NCI-H1436 (cell line): ENCODE measurements at regions not wholly inside any gene's neighbourhood (a gene's known extent, or its start where the extent isn't known, plus 50 kb on each side); places are given as distances from the start of the nearest gene placed in this dataset.
"Not testable (repeated sequence)": the region's sequence is repeated elsewhere in the genome, so short reads cannot be mapped to it uniquely, and the experiment has no call there.

Source experiments
- DNase-seq: peaks from one replicate; lab custom pipeline; 2025; lab: John Stamatoyannopoulos, UW

DNA sequence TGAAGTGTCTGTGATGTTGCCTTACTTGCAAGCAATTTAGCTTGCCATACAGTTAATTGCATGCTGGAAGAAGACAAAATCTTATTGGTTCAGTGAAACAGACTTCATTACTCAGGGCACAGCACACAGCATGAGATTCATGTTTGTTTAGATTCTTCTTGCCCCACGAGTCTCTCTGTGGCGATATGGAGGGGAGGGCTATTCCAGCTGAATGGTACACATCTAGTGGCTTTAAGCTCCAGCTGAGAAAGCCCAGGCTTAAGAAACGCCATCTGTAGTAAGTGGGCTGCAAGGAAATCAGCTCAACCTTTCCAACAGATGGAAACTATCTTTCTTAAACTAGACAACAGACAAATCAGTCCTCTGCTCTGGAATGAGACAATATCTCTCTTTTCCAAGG is 1022.0 kb downstream of the NCAM2 start:
- DNase-seq, result no peak

DNA sequence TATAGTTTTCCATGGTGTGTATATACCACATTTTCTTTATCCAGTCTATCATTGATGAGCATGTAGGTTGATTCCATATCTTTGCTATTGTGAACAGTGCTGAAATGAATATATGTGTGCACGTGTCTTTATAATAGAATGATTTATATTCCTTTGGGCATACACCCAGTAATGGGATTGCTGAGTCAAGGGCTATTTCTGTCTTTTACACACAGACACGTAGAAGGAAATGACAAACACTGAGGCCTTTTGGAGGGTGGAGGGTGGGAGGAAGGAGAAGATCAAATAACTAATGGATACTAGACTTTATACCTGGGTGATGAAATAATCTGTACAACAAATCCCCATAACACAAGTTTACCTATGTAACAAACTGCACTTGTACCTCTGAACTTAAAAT is 1025.7 kb downstream of the NCAM2 start:
- not testable (repeated sequence) for DNase-seq

DNA sequence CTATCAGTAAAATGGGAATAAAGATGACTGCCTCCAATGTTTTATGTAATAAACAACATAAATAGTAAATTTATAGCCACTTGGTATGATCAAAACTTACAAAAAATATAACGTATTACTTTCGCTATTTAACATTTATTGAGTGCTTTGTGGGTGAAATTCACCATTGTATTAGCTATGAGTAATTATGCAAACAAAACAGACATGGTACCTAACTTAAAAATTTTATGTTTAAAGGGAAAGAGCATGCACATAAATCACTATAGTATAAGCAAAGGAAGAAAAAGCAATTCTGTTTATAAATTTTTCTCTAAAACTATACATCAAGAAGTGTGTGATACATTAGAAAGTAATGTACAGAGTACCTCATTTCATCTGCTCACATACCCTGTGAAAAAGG is 1046.2 kb downstream of the NCAM2 start:
- DNase-seq, result no peak

DNA sequence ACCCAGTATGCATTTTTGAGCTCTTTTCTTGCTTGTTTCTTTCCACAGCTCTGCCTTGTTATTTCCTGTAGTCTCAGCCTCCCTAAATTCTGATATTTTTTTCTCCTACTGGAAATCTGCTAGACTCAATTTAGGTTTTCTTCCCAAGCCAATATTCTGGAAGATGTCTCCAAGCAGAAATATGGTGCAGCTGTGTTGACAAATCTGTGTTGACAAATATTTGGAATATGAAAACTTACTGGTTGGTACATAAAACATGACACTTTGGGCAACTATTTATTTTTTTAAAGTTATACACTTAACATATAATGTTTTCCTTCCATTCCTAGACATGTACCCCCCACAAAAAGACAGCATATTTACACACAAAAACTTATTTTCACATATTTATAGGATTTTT is 1048.4 kb downstream of the NCAM2 start:
- DNase-seq, result no peak

DNA sequence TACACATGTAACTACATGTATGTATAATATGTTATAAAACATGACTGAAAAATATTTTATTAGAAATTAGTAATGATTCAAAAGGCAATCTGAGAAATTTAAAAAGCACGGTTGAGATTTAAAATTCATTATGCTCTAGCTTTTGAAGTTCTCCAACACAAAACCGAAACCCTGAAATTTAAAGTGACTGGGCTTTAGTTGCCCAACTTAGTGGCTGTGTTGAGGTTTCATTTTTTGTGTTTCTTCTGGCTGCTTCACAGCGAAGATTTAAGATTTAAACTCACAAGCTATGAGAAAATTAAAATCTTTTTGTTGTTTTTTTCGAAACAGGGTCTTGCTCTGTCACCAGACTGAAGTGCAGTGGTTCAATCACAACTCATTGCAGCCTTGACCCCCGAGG is 1058.7 kb downstream of the NCAM2 start:
- DNase-seq, result no peak

GRCh38 chr21:22062472-22063139 is 1064.4 kb downstream of the NCAM2 start:
- no peak for DNase-seq

- DNase-seq, result no peak
Measured at GRCh38 chr21:22063140-22063539, 1064.9 kb downstream of the NCAM2 start.

DNA sequence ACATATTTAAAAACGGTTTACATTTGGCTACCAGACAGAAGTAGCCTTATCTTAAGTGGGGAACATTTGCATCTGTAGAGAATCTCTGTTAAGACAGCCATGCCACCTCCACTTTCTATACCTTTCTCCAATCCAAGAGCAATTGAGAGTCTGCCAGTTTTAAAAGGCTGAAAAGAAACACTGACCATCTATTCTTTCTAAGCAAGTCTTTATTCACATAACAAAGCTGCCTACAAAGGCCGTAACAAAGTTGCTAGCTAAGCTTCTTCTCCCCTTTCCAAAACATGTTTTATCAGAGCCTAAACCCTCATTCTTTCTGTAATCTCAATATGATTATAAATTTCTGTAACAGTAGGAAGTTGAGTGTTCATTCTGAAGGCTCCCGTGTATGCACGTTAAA is 1078.3 kb downstream of the NCAM2 start:
- DNase-seq, result no peak

DNA sequence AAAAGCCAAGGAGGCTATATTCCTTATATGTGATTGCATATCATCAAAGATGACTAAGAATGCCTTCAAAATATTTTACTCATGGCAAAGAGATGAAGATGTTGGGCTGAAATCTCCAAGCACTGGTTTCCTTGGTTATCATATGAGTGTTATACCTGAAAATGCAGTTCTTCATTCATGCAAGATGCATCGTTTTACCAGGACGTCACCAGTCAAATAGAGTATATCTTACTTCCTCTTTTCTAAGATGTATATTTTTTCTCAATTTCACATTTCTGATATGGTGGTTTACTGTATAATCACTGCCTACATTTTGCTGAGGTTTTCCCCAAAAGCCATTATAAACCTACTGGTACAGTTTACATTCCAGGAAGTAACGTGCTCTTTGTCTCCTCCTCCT is 1085.7 kb downstream of the NCAM2 start:
- no peak for DNase-seq

DNA sequence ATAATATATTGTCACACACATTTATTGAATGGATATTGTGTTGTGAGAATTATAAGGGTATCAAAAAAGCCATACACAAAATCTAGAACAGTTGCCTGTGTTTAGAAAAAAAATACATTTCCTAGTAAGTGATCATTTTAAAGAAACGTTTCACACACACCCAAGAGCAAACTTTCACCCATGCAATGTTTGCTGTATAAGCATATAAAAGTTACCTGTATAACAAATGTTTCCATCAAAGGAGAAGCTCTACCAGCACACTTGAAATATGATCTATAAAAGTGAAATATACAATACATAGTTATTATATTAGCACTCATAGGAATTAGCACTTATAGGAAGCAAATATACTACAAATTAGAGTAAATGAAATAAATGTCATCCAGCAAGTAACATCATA is 1098.1 kb downstream of the NCAM2 start:
- no peak for DNase-seq

GRCh38 chr21:22106720-22107410 is 1108.7 kb downstream of the NCAM2 start:
- DNase-seq, result no peak

DNA sequence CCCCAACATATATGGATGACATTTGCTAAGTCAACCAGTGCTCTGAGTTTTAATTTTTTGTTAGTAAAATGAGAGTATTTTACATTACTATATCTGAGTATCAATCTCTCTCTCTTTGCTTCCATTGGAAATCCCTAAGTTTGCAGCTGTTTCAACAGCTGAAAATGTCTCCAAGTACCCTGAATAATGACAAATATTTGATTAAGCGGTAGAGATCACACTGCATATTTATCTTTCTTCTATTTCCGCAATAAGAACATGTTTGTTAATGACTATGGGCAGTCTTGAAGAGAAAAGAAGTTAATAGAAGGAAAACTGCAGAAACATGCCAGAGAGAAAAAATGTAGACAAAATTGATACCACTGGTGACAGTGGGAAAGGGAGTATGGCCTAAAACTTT is 1117.5 kb downstream of the NCAM2 start:
- no peak for DNase-seq

DNA sequence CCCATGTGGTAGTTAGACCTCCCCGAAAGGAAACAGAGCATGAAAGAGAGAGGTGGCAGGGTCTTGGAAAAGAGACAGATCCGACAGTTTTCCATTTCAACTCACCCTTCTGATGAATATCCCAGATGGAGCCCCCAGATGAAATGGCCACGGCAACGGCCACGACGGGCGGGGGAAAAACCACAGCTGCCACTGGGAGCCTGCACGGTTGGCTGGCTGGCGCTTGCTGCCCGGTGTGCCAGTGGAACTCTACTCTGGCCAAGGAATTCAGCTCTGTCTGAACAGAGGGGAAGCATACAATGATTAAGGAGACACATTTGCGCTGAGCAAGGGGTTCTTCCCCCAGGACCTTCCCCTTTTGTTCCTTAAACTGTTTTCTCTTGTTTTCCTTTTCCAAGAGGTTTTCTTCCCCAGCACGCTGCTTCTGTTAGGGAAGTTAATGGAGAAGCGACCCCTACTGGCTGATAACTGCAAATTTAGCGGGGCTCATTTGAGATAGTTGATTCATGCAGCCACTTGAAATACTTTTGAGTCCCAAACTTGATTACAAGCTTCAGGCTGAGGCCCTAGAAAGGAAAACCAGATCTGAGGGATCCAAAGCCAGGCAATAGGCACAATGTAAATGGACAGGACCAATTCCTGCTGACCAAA is 1122.5 kb downstream of the NCAM2 start:
- no peak for DNase-seq

GRCh38 chr21:22125581-22125980 is 1127.4 kb downstream of the NCAM2 start:
- DNase-seq, result no peak

DNA sequence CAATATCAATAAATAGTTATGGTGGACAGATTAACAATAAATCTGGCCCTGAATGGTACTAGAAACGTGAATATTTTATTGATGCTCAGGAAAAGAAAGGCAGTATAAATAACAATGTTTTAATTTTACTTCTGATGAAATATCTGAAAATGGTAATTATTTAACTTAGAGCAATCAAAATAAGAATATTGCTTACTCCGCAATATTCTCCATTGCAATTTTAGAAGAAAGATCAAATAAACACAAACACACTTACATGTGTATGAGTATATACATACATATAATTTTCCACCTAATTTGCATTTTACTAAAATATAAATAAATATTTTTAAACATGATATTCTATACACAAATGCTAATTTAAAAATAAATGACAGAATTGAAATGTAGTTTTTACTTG is 1130.5 kb downstream of the NCAM2 start:
- no peak for DNase-seq

DNA sequence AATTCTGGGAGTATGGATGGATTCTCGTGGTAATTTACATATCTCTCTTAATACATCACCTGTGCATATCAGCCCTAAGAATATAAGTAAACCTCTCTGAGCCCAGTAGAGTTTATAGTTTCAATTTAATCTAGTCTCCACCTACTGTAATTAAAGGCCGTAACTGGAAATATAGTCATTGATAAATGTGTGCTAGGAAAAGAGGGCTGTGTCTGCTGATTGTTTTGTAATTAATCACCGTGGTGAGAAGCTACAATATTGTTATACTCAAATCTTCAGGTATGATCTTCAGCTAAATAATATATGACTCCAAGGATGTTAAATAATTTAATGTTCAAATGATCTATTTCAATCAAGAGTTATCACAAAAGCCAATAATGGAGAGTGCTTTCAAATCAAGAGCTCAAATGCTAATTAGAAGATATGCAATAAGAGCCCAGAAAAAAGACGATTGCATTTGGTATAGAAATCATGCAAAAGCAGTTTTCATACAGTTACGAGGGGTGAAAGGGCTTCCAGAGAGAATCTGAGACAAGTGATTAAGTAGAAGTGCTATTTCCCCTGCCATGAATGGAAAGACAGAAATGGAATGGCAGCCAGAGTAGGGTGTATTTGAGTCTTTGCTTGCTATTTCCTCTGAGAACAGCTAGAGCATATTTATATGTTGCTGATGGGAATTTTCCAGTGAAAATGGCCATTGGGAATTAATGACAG is 1134.3 kb downstream of the NCAM2 start:
- no peak for DNase-seq

DNA sequence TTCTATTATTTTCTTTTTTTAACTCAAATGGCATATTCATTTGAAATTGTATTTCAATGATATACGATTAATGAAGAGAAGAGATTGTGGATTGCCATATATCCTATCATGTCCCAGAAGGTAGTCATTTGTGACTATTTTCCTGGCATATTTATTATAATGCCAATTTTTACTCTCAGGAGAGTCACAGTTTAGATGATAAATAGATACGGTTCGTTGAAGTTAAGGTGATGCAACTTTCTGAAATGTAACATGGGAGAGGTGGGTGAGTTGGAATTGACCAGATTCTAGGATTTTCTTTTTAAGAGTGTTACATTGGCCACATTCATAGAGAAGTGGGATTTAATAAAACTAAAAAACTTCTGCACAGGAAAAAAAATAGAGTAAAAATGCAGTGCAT is 1138.5 kb downstream of the NCAM2 start:
- DNase-seq, result no peak

- no peak for DNase-seq
Measured at GRCh38 chr21:22138297-22139016, 1140.2 kb downstream of the NCAM2 start.

DNA sequence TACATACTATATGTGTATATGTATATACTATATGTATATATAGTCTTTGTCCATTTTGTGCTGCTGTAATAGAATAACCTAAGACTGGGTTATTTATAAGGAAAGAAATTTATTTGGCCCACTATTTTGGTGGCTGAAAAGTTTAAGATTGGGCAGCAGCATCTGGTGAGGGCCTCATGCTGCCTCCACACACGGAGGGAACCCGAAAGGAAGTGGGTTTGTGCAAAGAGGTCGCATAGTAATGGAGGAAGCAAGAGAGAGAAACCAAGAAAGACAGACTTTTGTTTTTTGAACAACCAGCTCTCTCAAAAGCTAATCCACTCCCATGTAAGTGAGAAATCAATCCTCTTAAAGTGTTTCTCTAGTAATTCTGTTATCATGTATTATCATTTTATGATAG is 1147.3 kb downstream of the NCAM2 start:
- no peak for DNase-seq

DNA sequence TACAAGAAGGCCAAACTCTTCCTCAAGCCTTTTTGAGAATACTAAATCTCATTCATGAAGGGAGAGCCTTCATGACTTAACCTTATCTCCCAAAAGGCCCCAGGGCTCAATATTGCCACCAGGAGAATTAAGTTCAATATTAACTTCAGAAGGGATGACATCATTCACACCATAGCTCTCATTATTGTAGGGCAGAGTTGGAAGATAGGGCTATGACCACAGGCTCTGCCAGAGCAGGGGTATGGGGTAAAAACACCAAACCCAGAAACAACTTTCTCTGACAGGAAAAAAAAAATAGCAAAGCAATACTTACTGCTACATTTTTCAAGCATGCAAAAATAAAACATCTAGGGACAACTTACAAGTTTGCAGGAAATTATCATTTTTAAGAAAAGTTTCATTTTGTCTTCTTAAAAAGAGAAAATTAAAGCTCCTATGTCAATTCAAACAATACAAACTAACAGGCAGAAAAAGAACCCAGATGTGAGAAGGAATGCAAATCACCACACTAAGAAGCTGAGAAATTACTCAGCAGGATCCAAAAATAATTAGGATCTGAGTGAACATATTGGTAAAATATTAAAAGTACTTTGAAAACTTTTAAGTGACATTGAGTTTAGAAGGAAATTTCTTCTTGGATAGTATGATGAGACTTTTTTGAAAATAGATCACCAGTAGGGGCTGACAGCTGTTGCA is 1156.5 kb downstream of the NCAM2 start:
- DNase-seq, result no peak

GRCh38 chr21:22164912-22165311 is 1166.7 kb downstream of the NCAM2 start:
- no peak for DNase-seq

DNA sequence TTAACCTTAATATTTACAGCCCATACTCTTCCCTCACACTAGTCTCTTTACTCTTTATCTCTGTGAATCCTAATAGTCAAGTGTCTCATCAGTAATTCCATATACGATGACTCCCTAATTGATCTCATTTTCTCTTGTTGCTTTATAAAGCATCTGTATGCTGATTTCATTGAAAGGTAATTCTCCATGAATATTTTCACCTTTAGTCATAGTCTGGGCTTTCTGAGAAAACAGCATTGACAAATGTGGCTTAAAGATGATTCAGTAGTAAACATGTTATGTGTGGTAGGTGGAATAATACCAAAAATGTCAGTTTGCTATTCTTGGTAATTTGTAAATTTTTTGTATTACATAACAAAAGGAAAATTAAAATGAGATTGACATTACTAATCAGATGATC is 1176.5 kb downstream of the NCAM2 start:
- no peak for DNase-seq
